Stimulated activated CD8-positive, alpha-beta memory T cell treated with anti-CD3 and anti-CD28 coated beads, Interleukin-7, amount 100 ng/mL, for 24 hours (primary cell): ENCODE measurements at regions not wholly inside any gene's neighbourhood (a gene's known extent, or its start where the extent isn't known, plus 50 kb on each side); places are given as distances from the start of the nearest gene placed in this dataset.

Source experiments
- DNase-seq: peaks from one replicate; pipeline ENCODE4 v3.0.0-alpha.2; 2020; ENCODE audit warnings: low read depth

DNA sequence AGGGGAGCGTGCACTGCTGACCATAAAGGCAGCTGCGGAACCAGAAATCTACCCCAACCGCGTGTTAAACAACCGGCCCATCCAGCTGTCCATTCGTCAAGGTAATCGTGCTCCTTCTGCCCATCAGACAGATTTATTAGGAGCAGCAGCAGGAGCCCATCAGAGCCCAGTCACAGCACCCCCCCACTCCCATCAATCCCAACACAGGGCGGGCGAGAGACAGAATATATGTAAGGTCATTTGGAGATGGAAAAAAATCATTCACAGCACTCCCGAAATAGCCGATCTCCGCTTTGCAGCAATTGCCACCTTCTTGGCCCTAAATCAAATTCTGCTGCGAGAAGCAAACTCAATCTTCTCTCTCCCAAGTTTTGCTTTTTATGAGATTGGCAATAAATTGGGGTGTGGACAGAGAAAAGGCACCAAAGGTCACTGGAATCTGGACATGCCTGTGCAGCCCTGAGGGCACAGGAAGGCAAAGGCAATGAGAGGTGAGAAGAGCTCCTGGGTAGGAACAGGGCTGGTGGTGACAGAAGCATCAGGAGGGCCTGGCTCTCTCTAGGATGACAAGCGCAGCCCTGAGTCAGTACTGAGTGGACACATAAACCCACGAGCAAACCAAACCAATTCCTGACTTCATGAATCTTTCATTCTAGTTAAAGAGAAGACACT lies 145.0 kb upstream of the ZMIZ1 start:
- no peak for DNase-seq

DNA sequence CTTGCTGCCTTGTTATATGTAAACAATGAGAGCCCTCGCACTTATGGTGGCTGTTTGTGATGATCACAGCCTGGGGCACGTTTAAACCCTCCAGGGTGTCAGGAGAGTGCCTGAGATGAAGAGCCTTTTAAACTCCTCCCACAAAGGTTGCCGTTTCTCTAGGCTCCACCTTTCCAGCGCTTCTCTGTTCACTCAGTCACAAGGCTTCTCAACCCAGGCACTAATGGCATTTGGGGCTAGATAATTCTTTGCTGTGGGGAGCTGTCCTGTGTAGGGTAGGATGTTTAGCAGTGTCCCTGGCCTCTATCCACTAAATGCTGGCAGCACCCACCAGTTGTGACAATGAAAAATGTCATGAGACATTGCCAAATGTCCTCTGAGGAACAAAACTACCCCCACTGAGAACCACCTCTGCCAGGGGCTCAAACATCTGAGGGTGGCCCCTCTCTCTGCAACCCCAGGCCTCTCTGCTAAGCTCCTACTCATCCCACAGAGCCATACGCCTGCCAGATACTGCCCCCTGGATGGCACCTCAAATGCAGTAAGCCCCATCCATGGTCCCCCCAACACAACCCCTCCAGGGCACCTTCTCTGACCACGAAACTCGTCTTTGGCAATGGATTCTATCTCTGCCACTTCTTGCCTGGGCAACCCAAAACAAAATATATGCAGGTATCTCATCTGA lies 144.3 kb upstream of the ZMIZ1 start:
- no peak for DNase-seq

DNA sequence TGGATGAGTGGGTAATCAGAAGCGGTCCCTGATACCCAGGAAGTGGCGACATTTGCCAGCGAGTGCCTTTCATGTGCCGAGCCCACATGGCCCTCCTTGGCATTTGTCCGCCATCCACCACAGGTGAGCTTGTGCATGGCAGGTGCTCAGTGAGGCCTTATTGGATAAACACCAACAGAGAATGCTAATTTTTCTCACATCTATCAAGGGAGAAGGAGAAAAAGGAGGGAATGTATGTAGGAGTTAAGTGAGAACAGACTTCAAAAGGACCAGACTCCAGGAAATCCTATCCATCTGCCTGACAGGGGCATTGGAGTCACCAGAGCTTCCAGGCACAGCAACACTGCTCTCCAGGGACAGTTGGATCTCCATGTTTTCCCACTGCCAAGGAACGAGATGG lies 143.5 kb upstream of the ZMIZ1 start:
- no peak for DNase-seq

DNA sequence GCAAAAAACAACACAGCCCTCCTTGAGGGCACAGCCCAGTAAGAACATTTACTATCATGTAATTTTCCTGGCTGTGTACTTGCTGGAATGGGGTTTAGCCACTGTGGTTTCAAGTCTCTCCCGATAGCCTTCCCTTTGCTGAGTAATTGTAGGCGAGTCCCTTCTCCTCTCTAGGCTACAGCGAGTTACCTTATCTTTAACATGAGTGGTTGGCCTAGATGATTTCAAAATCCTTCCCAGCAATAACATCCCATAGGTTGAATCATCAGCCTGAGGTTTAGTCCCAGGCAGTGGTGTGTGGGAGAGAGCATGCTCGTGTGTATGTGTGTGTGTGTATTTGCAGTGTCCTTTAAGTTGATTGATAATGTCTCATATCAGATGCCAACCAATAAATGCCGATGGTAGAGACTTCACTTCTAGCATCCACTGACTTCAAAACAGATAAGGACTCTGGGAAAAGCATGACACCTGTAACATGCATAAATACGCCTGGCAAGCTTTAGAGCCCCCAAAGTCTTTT lies 142.9 kb upstream of the ZMIZ1 start:
- DNase-seq: no peak

DNA sequence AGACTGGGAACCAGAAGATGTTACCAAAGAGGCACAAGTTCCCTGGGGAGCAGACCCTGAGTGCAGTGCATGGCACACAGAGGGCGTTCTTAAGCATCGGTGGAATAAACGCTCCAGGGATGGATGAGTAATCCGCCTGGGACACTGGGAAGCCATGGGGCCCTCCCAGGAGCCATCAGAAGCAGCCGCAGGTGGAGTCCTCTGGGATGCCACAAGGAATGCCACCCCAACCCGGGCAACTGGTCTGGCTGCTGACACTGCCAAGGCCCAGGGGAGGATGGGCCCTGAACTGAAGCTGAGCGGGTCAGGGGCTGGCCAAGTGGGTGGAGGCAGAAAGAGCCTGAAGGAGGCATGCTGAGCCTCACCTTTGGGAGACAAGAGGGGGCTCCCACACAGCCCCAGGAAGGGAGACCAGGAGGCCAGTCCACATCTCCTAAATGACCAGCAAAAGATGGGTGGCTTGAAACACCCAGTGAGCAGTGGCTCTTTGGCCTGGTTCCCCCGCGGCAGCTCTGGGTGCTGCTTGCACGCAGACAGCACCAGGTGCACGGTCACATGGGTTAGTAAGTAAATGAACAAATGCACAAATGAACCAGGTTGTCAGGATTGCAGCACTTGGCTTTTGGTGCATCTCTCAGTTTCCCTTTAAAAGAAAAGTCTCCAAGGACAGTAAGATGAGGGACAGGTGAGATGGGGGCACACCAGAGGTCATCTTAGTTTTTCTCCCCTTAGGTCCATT lies 141.3 kb upstream of the ZMIZ1 start:
- no peak for DNase-seq

DNA sequence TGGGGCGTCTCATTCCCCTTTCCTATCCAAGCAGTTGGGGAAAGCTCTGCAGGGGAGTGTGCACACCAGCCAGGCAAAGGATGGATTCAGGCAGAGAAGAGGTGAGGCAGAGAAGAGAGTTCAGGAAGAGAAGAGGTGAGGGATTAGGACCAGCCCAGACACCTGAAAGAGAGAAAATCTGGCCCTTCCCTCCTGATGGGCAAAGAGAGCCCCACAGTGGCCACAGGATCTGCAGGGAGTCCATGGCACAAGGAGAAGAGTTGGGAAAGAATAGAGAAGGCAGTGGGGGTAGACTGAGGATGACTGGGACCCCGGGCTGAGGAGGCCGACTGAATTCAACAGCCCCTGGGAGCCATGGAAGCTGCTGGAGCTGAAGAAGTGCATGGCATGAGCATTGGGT lies 140.4 kb upstream of the ZMIZ1 start:
- DNase-seq: no peak

DNA sequence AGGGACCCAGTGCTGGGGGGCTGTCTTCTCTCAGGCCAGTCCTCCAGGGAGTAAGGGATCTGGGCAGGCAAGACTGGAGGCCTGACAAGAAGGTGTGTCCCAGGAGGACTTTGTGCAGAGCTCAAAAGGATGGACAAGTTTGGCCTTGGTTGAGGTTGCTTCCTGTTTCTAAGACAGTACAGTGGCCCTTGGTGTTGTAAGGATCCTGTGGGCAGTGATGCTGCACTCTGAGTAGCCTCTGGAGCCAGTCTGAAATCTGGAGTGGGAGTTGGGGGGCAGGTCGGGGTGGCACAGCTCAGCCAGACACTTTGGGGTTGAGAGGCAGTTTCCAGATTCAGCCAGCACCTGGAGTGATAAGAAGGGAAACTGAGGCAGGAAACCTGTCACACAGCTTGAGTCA lies 139.2 kb upstream of the ZMIZ1 start:
- DNase-seq: no peak

DNA sequence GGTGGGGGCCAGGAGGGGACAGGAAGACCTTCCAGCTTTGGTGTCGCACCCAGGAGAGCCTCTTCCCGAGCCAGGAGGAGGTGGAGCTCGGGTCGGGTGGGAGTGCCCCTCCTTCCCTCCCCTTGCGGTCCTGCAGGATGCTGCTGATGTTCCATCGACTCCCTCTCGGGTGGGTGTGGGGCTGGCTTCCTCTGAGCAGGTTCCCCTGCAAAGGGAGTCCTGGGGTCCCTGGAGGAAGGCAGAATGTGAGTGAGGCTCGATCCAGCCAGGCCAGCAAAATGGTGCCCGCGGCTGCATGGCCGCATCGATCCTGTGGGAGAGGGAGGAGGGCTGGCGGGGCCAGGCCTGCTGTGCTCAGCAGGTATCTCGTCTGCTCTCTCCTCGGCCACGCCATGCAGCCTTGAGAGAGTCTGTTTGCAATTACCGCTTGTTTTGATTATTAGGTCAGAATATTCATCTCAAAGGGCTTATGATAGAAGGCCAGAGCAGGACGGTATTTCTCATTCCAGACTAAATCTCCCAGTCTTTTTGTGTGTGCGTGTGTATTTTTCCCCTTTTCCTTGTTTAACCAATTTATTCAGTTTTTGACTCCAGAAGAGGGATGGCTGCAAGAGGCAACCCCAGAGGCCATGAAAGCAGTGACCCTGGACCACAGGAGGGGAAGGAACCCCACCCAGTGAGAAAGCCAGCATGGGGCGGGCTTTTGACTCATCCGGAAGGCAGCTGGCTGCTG lies 137.3 kb upstream of the ZMIZ1 start:
- DNase-seq: no peak

DNA sequence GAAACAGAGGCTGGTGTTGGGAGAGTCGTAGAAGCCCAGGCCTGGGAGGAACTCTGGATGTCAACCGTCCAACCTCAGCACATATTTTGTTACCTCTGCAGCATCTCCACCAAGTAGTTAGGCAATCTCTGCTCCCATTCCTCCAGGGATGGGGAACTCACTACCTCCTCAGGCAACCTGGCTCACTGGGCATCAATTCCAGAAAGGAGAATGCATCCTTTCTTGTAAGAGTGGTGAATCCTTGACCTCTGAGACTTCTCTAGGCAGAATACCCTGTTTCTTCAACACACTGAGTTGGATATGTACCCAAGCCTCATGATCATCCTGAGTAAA lies 136.7 kb upstream of the ZMIZ1 start:
- DNase-seq: no peak

DNA sequence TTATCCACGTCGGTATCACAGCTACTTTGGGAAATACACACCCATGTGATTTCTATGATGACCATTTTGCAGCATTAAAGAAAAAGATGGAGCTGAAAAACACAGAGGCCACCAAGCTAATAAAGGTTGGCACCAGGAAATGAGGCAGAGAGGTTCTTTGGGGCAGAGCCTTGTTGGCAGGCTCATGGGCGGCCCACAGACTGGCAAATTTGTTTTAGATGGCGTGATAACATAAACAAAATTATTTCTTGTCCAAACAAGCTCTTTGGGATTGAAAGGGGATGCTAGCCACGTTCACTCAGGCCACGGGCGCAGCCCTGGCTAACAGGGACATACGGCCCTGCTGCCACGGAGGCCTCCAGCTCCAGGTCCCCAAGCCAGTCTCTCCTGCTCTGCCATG lies 135.9 kb upstream of the ZMIZ1 start:
- DNase-seq: no peak

DNA sequence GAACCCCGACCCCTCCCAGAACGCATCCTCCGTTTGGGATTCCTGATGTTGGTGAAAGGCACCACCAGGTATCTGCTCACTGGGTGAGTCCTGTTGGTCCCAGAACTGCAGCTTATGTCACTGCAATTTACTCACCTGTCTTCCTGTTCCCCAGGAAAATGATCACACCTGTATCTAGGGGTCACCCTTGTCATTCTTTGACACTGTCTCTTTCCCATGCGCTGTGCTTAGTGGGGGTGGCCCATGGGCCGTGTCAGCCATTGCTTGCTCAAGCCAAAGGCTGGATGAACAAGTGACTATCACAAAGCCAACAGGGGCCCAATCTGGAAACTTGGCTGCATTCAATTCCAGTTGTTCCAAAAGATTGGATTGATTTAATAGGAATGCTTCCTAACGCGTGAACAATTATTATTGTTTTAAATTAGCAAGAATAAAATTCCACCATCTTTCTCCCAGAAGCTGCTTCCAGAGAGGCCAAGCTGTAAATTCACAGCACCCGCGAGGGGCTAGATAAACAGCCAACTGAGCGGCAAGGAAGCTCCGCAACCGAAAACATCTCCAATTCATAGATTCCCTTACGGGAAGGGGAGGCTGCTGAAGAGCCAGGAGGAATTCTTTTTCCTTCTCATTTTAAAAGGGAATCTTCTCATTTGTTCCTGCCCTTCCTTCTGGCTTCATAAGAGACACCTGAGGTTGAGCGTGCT lies 134.8 kb upstream of the ZMIZ1 start:
- DNase-seq: no peak

DNA sequence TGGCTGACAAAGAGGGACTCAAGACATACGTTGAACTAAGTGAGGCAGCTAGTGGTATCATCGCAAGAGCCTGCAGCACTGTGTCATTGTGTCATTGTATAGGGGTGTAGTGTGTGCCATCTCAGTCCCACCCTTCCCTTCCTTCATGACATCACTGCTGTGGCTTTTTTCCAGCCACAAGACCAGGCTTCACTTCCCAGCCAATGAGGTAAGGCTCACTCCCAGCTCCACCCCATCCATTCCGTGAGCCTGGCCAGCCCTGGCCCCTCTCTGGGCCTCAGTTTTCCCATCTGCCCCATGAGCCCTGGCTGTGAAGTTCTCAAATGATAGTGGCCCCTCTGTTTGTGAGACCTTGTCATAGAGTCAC lies 134.3 kb upstream of the ZMIZ1 start:
- no peak for DNase-seq

DNA sequence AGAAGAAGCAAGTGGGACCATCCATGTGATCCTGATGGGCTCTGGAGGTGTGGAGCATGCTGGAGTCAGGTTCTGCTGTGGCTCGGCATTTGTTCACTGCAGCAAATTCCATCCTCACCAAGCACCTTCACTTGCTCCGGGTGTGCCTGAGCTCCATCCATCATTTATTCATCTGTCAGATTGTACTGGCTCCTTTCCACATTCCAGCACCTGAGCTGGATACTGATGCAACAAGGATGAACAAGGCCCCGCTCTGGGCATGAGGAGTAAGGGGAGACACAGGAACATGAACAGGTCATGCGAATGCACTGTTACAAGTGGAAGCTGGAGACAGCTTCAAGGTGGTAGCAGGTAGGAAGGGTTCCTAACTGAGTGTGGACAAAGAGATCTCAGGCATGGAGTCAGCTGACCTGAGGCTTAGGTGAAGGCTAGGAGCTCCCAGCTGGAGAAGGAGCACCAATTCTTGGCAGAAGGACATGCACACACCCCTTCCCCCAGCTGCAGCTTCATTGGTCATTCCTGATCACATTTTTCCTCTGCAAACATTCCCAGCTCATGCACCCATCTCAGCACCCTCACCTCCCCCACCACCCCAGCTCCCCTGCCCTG lies 133.7 kb upstream of the ZMIZ1 start:
- no peak for DNase-seq

DNA sequence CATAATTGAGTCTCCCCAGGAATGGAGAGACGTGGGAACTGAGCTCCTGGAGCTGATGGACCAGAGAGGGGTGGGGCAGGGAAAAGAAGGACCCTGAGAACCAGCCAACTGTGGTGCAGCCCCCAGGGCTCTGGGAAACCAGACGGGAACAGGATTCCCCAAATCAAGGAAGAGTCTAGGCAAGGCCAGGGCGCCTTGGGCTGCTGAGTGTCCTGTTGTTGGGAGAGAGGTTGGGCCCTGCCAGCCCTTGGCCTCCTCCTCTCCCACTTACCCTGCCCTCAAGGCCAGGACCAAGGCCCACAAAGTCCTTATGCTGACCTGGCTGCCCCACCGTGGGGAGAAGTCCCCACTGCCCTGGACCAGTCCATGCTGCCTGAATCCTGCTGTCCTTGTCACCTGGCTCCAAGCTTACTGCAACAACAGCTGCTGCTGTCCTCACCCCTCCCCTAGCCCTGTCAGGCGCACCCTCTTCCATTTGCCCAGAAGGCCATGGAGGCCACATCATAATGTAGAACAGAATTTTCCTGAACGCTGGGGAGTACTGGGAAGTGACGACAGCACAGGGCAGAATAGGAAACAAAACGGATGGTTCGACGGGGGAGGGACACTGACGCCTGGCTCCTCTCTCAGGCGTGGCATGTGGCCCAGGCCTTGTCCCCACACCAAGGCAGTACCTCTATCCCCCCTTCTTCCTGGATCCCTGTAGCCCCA lies 132.9 kb upstream of the ZMIZ1 start:
- no peak for DNase-seq

DNA sequence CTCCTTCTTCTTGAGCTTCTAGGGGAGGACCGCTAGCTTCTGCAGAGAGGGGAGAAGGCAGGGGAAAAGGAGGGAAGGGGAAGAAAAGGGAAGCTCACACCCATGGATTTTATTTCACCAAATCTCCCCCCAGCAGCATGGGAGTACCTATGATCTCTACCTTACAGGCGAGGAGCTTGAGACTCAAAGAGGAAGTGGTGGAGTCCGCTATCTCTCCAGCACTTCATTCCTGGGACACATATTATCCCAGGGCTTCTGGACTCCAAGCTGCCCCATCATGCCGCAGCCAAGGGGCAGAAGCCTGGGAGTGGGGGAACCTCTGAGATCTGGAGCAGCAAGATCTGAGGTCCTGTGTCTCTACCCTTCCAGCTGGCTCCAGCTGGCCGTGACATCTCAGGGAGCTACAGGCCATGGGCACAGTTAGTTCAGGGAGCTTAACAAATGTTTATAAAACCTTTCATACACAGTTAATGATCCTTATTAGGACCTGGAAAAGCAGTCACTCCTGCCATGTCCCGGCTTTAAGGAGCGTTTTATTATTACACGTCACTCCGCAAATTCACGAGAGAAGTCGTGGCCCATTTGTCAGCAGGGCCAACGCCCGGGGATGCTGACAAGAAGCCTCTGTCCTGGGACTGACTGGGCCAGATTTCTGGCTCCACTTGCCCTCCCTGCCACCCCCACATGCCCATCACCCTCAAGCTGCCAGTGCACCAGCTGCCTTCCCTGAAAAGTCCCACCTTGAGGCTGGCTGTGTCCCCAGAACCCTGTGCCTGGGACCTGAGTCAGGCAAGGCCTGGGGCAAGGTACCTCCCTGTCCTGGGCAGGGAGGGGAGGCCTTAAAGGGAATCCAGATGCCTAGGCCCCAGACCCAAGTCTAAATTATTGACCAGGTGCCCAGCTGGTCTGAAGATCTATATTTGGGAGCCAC lies 132.1 kb upstream of the ZMIZ1 start:
- no peak for DNase-seq

DNA sequence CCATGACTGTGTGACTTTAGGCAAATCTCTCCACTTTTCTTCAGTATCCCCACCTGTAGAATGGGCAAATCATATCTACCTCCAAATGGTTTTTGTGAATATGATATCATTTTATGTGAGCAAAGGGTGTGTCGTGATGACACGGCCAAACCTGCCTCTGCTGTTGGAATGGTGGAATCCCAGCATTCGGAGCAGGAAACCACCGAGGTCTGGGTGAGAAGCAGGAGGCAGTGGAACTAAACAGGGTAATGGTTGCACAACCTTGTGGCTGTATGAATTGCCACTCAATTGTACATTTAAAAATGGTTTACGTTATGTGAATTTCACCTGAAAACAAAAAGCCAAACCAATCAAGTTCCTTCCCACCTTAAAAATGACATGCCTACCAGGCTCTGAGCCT lies 131.4 kb upstream of the ZMIZ1 start:
- DNase-seq: no peak

DNA sequence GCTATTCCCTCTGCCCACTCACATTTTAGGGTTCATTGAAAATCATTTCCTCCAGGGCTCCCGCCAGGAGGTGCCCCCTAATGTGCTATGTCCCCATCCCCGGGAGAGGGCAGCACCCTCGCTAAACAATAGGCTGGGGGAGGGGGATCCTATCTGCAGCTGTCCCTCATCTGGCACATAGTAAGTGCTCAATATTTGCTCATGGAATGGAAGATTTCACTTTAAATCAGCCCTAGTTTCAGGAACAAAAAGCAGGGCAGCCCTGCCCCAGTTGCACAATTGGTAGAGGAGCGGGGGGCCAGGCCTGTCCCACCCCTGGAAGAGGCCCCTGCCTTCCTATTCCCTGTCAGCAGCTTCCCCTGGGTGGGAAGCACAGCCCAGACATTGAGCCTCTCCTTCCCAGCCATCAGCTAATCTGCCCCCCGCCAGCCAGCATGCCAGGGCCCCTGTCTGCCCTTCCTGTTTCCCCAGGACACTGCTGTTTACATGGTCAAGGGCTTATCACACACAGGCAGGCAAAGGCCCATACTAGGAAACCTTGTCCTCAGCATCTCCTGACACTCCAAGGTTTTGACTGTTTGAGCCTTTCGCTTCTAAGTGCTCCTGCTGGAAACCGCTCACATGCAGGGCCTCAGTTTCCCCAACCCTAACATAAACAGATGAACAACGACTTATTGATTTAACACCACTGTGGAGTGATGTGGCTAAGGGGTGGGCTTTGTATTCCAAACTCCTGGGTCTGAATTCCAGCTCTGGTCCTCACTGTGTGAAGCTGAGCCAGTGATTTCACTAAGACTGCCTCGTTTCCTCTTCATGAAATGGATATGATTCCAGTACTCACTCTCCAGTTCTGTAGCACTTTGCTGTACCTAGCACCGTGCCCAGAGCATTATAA lies 130.7 kb upstream of the ZMIZ1 start:
- no peak for DNase-seq

DNA sequence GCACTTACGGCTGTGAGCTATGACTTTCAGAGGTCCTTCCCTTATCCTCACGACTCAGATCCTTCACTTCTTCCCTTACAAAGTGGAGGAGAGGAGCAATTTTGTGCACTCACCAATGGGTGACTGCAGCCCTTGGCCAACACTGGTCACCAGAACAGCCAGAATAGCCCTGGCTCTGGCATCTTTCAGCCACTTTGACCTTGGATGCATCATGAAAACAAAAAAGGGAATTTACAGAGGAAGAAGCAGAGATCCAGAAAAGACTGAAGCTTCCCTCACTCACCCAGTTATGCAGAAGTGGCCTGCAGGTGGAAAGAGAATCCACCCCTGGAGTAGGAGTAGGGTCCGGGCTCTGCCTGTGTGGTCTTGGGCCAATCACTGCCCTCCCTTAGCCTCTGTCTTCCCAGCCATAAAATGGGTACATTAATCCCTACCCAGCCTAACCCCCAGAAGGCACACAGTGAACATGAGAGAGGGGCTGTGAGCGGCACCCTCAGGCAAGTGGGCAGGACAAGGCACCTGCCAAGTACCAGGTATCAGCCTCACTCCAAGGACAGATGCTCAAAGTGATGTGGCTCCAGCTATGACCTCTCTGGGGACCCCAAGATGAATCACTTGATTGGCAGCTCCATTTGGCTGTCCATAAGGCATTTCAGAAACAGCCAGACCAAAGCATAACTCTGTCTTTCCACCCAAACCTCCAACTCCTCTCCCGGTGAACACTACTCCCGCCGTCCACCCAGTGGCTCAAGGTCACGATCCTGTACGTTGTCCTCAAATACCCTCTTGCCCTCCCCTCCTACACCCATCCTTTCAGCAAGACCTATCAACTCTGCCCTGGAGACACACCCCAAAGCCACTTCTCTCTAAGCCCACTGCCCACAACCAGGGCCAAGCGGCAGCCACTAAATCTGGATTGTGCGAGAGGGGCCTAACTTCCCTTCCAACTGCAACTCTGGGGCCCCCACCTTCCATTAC lies 129.8 kb upstream of the ZMIZ1 start:
- DNase-seq: no peak
